ENCODE measurements at regions not wholly inside any gene's neighbourhood (a gene's known extent, or its start where the extent isn't known, plus 50 kb on each side); places are given as distances from the start of the nearest gene placed in this dataset.

DNA sequence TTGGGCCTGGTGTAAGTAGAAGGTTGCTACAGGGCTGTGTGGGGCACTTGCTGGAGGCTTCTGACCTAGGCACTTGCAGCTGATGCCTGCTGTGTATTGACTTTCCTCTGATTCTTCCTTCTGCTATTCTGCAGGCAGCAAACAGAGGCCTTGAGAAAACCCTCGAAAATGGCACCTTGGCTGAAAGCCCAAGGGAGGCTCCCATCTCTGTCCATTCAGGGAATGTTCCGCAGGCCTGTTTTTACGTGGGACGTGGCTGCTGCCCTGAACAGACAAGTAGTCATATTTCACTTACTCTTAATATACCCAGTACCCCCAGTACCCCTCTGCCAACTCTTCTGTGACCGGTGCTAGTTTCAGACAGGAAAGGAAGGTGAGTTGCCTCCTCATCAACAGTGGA lies 664.7 kb downstream of the INHBA start:
- FAIRE-seq = no peak
- DNase-seq (ENCODE audit: extremely low spot score, insufficient read length, low read depth) = no peak

- FAIRE-seq (no peak), DNase-seq (ENCODE audit: extremely low spot score, insufficient read length, low read depth) (no peak)
These were observed 665.2 kb downstream of the INHBA start for GRCh38 chr7:41037691-41038090.

GRCh38 chr7:41035794-41036193 lies 667.1 kb downstream of the INHBA start:
- FAIRE-seq (no peak), DNase-seq (ENCODE audit: extremely low spot score, insufficient read length, low read depth) (no peak)

GRCh38 chr7:41033500-41033899 lies 669.4 kb downstream of the INHBA start:
- DNase-seq (ENCODE audit: extremely low spot score, insufficient read length, low read depth) (no peak), FAIRE-seq (no peak)

GRCh38 chr7:41030673-41031072 lies 672.2 kb downstream of the INHBA start:
- DNase-seq (ENCODE audit: extremely low spot score, insufficient read length, low read depth) (no peak), FAIRE-seq (no peak)

- FAIRE-seq = no peak
- DNase-seq (ENCODE audit: extremely low spot score, insufficient read length, low read depth) = no peak
These were observed 673.8 kb downstream of the INHBA start for GRCh38 chr7:41029072-41029499.

DNA sequence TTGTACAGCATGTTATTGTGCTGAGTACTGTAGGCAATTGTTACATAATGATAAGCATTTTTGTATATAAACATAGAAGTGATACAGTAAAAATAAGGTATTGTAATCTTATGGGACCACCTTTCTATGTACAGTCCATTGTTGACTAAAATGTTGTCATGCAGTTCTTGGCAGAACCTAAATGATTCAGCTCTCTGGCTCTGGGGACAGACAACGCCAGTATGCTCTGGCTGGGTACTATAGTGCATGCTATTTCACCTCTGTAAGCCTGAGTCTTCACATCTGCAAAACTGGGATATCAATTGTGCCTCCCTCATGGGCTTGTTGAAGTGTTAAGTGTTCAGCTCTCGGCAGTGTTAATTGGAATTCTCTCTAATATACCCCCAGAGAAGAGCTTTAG lies 674.3 kb downstream of the INHBA start:
- FAIRE-seq (no peak), DNase-seq (ENCODE audit: extremely low spot score, insufficient read length, low read depth) (no peak)

DNA sequence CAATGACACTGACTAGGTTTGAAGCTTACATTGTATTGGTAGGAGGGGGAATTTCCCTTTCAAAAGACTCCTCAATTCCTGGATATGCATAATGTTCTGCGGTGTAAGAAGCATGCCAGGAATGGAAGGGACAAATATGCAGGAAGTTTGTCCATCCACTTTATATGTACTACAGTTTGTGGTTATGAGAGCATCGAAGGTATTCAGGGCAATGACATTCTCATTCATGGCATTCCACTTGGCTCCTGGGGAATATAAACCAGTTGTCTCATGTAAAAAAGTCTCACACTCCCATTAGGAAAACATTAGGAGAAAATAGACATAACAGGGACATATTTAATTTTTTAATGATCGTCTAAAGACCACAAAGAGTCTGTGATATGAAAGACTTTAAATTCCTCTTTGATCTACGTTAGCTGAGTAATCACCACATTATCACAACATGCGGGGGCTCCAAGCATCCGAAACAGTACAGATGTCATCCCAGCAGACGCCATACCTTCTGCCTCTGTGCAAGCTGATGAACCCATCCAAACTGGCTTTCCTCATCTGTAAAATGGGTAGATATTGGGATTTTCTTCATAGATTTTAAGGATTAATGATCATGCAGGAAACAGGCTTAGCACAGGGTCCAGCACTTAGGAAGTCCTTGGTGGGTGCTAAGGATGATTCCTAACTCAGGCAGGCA lies 675.3 kb downstream of the INHBA start:
- no peak for FAIRE-seq

GRCh38 chr7:41024126-41024525 lies 678.8 kb downstream of the INHBA start:
- no peak for FAIRE-seq
- DNase-seq (ENCODE audit: extremely low spot score, insufficient read length, low read depth) = no peak

More for the DNA sequence above, 675.3 kb downstream of the INHBA start:
- no peak for DNase-seq (ENCODE audit: extremely low spot score, insufficient read length, low read depth)

DNA sequence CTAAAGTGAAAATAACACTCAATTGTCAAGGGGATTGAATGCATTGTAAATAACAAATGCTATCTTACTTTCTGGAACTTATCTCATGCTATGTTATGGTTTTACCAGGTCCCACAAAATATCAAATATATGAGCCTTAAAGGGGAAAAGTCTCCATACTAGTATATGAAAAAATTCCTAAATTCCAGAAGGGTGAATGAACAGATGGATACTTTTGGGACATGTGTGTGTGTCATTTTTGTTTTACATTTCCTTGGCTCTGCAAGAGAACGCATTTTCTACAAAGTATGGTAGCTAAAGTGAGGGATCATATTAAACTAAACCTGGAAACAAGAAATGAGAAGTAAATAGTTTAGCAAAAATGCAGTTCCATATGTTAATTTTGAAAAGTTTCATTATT lies 682.8 kb downstream of the INHBA start:
- DNase-seq (ENCODE audit: extremely low spot score, insufficient read length, low read depth) = no peak
- FAIRE-seq = no peak

DNA sequence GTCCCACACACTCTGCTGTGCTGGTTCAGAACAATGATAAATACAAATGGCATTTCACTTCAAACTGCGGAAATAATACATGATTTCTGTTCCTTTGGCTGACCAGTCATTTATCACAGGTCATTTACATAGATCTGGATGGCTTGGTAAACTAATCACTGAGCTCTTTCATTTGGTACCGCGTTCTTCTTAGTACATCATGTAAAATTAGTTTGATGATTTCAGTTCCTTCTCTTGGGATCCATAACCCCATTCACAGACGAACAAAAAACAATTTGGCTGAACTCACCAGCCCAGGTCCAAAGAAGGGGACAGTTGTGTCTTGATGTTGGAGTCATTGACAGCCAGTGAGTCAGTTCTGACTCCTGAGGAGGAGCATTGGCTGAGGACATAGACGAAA lies 689.8 kb downstream of the INHBA start:
- no peak for FAIRE-seq

GRCh38 chr7:41012041-41012440 lies 690.8 kb downstream of the INHBA start:
- FAIRE-seq (no peak), DNase-seq (ENCODE audit: extremely low spot score, insufficient read length, low read depth) (no peak)

More for the DNA sequence above, 689.8 kb downstream of the INHBA start:
- DNase-seq (ENCODE audit: extremely low spot score, insufficient read length, low read depth) = no peak

- DNase-seq (ENCODE audit: extremely low spot score, insufficient read length, low read depth) (no peak), FAIRE-seq (no peak)
These were observed 691.9 kb downstream of the INHBA start for GRCh38 chr7:41010967-41011366.

GRCh38 chr7:41010418-41010817 lies 692.5 kb downstream of the INHBA start:
- DNase-seq (ENCODE audit: extremely low spot score, insufficient read length, low read depth) = no peak
- no peak for FAIRE-seq

DNA sequence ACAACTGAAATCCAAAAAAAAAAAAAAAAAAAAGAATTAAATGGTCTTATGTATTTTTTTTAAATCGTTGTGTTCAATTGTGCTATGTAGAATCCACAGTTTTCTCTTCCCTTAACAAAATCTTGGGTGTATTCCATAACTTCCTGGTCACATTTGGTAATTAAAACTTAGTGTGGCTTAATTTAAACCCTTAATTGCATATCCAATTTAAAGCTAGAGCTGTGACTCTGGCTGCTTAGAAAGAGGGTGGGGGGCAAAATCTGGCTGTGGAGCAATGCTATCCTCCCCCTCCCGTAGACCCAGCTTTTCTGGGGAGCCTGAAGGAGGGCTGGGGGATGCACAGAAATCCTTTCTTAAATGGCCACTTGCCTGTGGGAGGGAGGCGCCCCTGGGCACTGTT lies 695.1 kb downstream of the INHBA start:
- no peak for DNase-seq (ENCODE audit: extremely low spot score, insufficient read length, low read depth)
- FAIRE-seq = no peak

GRCh38 chr7:41007351-41007751 lies 695.5 kb downstream of the INHBA start:
- DNase-seq (ENCODE audit: extremely low spot score, insufficient read length, low read depth) = no peak
- no peak for FAIRE-seq

- DNase-seq (ENCODE audit: extremely low spot score, insufficient read length, low read depth) = no peak
- no peak for FAIRE-seq
These were observed 696.4 kb downstream of the INHBA start for GRCh38 chr7:41006306-41006995.

DNA sequence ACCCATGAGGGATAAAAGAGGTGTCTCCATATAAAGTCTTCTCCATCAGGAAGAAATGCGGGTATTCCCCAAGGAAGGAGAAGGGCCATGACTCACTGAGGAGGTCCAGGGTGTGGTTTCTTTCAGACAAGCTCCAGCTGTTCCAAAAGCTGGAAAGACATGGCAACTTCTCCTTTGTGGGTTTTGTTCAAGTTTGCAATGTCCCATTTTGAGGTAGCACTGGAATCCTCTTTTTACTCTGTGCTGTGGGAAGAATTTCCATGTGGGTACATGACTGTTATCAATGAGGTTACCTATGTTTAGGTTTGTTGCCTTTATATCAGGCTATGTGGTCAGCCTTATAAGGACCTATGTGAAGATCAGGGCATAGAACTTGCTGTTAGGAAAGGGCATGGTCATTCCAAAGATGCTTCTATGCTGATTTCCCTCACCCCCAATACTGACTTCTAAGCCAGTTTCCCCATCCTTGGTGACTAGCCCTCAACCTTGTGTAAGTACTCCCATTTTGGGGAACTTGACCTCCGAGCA lies 697.5 kb downstream of the INHBA start:
- DNase-seq (ENCODE audit: extremely low spot score, insufficient read length, low read depth) = no peak
- no peak for FAIRE-seq

DNA sequence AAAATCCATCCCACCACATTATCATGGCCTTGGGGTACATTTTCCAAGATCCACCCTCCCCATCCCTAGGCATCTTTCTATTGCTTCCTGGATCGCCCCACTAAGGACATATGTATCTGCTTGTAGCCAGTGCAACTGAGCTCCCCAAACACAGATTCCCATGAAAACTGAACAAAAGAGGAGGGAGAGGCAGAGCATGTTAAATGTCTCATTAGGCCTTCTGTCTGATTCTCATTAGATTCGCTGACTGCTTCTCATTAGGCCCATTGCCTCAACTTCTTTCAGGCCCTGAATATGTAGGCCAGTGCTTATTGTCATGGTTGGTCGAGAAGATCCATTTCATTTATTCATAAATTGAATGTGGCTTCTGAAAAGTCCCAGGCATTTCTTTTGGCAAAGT lies 698.9 kb downstream of the INHBA start:
- FAIRE-seq (no peak), DNase-seq (ENCODE audit: extremely low spot score, insufficient read length, low read depth) (no peak)

DNA sequence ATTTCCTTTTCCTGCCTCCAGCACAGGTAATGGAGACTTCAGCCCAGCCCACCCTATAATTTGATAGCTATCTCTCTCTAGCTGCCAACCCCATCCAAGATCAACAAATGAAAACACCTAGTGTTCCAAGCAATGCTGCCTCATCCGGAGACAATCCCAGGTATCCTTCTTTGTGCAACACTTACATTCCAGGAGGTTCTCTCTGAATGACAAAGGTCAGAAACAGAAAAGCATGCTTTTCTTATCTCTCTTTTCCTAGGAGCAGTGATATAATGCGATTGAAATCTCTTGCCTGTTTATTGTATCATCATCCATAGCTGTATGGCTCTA lies 699.3 kb downstream of the INHBA start:
- no peak for DNase-seq (ENCODE audit: extremely low spot score, insufficient read length, low read depth)
- no peak for FAIRE-seq

DNA sequence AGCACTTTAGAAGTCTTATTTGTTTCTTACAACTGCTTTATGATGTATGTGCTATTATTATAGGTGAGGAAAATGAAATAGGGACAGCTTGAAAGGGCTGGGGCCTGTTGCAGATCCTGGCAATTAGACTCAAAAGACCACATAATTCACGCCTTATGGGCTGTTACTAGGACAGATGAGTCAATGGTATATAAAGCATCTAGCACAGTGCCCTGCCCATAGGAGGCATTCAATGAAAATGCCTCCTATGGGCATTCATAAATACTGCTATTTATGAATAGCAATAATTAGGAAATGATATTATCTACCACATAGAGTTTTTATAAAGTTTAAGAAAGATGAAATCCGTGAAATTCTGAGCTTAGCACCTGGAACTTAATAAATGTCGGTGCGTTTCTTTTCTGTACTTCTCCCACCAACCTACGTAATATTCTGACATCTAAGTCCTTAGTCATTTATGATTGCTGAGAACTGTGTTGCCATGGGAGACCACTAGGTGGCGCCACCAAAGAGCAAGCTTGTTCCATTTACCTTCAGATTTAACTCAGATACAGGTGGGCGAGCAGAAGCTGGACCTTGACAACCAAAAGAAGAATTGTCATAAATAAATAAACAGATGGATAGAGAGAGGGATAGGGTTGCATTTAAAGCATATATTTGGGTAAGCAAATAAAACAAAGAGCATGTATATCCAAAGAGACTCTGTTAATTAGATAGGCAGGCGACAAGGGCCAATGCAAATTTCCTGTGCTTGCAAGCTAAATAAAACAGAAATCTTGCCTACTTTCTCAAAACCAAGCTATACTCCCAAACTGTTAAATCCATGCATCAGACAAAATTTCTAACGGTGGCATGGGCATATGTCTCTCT lies 699.9 kb downstream of the INHBA start:
- DNase-seq (ENCODE audit: extremely low spot score, insufficient read length, low read depth) (no peak), FAIRE-seq (peak; percentile 72)

Data from GM18507 (cell line).